HG02642 (cell line): ENCODE measurements at regions not wholly inside any gene's neighbourhood (a gene's known extent, or its start where the extent isn't known, plus 50 kb on each side); places are given as distances from the start of the nearest gene placed in this dataset.

ENCODE experiments used
- ATAC-seq: cut with Tn5 transposase; IDR thresholded peaks from one replicate; pipeline ENCODE4 v1.9.1; 2021; ENCODE audit warnings: mild to moderate bottlenecking; ENCODE audit not compliant: unreplicated experiment, poor library complexity

DNA sequence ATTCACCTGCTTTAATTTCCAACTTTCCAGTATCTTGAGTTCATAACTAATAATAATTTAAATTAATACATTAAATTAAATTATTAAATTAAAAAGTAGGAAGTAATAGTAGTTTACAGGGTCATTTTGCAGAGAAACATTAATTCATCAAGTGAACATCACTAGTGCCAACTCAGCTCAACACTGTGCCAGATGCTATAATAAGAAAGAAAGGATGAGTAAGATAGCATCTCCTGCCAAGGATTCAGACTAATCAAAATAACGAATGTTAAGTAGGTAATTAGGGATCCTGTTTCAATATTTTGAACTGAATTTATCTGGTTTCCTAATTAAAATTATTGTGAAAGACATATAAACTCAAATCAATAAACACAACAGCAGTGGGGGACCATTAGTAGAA, 596.7 kb downstream of the SLC6A15 start:
- ATAC-seq, result no peak

DNA sequence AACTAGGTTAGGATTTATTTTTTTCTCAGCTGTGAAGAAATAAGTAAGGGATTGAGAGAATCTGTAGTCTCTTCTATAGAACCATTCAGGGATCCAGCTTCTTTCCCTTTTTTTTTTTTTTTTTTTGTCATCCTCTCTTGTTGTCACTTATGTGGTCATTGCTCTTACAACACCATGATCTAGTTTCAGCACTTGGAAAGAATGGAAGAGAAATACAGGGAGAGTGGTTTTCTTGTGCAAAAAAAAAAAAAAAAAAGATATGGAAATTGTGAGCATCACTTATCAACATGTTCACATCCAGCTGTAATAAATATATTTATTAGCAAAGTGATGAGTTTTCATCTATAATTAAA, 599.3 kb downstream of the SLC6A15 start:
- ATAC-seq, result no peak

DNA sequence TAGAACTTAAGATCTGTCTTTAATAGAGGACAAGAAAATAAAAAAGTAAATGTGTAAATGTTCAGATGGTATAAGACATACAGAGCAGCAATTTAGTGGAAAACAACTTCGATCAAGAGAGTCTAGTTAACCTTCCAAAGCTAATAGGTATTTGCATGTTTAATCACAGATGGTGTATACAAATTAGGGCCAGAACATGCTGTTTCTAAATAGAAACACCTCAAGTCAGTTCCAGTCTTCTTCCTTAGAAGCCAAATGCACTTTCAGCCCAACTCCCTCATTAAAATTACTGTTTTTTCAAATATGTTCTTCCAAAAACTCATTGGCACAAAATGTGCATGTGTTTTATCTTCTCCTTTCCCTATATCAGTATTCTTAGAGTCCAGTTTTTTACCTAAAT, 604.4 kb downstream of the SLC6A15 start:
- ATAC-seq, result no peak

DNA sequence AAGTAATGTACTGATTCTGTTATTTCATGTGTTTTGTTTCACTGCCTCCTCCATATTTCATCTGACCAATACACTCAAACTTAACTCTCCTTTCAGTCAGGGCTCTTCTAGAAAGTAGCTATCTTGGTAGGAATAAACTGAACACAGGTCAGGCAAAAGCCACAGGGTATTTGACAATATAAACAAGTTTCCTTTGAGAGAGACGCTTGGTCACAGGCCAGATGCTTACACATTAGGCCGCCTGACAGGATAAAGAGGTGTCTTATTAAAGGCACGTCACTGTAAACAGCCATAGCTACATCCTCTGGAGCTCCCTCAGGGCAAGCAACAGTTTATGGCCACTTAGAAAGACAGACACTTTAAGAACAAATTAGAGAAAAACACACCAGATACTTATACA, 607.5 kb downstream of the SLC6A15 start:
- ATAC-seq, result no peak

DNA sequence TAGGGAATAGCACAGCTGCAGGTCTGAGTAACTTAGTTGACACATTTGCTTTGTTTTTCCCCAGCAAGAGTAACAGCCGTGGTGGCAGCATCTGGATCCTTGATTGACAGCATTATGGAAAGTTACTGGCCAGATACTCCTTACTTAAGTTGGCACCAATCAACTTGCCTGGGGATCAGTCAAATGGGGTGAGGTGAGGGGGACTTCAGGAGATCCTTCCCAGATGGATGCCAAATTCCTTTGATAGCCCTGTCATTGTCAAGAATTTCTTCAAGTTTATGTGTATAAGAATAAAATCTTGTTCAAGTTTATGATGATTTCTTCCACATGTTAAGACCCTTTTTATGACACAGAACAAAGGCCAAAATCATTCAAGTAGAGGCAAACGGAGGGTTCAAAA, 618.4 kb downstream of the SLC6A15 start:
- no peak for ATAC-seq

DNA sequence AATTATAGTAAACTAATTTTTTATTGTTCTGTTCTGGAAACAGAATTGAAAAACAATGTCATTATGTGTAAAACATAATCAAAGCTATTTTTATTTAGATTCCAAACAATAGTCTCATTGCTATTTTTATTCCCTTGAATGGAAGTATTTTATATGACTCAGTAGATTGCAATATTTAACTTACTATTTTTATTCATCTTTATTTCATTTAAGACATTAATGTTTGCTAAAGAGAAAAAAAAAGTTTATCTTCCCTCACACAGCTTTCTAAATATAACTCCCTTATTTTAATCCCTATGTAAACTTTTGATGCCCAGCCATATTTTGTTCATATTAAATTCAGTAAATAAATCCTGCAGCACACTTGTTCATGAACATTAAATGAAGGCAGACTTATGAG, 622.4 kb downstream of the SLC6A15 start:
- no peak for ATAC-seq

DNA sequence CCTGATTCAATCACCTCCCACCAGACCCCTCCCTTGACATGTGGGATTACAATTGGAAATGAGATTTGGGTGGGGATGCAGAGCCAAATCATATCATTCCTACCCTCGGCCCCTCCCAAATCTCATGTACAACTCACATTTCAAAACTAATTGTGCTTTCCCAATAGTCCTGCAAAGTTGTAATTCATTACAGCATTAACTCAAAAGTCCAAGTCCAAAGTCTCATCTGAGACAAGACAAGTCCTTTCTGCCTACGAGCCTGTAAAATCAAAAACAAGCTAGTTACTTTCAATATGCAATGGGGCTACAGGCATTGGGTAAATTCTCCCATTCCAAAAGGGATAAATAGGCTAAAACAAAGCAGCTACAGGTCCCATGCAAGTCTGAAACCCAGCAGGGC, 634.6 kb downstream of the SLC6A15 start:
- no peak for ATAC-seq

DNA sequence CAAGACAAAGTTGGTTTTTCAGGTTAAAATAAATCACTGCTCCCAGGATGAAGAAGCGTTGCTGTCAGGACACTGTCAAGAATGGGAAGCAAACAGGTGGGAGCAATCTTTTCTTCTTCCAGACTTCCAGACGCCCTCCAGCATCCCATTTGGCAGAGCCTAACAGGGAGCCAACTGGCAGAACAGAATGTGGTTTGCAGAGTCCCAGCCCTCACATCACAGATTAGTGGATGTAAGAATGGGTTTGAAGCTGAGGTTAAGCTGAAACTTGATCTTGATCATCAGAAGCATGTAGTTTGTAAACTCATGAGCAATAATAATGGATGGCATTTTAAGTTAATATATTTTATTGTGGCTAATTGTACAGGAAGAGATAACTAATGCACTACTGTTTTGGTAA, 636.4 kb downstream of the SLC6A15 start:
- no peak for ATAC-seq

DNA sequence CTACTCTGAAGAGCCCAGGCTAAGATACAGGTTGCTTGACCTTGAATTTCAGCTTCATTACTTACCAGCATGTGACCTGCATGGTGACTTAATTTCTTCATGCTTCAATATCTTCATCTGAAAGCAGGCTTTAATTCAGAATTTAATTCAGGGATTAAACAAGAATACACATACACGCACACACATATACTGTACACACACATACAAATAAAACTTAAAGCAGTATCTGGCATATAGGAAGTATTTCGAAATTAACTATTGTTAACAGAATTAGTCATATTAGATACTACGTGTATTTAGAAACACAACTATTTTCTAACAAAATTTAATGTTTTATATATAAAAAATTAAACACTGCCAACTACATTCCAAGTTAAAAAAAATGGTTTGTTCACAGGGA, 640.3 kb downstream of the SLC6A15 start:
- ATAC-seq, result no peak

DNA sequence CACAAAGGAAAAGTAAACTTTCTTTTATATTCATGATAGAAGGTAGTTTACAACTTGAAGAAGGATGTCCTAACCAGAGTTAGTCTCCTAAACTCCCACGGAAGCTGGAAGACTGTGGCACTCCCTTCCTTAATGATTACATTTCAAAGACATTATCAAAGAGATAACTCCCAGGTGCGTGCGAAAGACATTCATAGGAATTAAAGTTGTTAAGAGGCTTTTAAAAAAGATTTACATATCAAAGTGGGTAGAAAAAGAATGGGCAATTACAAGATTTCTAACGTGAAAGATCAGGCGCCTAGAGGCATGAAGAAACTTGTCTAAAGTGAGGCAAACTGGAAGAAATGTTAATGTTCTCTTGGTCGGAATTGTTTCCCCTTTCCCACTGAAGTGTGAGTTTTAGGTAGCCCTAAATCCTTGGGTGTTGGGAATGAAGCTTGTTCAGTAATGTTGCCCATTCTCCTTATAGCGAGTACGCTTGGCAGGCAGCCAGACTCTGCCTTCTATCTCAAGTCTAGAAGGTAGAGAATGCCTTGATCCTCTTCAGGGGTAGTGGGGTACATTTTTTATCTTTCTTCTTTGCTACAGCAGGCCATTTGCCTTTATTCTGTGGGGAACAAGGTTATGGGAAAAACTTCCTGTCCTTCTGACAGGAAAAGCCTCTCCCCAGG, 642.0 kb downstream of the SLC6A15 start:
- ATAC-seq, result no peak

DNA sequence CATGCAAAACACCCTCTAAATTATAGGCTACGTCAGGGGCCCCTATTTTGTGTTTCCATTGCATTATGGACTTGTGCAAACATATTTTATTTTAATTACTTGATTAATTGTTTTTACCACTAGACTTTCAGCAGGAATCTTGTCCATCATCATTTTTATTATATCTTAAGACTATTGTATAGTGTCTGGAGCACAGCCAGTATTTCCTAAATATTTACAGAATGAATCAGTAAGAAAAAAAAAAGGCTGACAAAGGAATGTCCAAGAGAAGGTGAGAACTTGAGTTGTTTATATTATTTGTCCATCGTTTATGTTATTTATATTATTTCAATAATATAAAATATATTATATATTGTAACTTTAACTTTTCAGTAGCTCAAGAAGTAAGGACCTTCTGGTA, 664.7 kb downstream of the SLC6A15 start:
- ATAC-seq, result no peak

DNA sequence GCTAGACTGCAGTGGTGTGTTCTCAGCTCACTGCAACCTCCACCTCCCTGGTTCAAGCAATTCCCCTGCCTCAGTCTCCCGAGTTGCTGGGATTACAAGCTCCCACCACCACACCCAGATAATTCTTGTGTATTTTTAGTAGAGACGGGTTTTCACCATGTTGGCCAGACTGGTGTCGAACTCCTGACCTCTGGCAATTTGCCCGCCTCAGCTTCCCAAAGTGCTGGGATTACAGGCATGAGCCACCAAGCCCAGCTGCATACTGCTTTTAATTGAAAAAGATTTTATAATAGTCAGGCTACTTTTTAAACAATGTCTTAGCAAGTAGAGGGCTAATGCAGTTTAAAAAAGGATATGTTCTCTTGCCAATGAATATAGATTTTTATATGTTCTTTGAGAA, 668.9 kb downstream of the SLC6A15 start:
- no peak for ATAC-seq

DNA sequence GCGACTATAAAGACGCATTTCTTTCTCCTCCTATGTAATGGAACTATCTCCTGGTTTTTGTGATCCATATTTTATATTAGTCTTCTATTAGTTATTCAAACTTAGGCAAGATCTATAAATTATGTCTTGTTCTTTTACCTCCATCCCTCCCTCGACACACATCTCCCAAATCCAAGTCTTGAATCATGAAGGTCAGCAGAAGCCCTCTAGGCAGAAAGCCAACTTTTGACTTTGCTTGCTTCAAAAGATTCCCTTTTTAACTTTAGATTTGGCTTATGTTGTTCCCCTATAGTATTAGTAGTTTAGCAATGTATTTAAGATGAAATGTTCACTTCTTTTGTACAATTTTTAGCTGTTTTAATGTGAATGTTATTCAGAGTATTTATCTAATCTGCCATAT, 689.8 kb downstream of the SLC6A15 start:
- ATAC-seq, result no peak

DNA sequence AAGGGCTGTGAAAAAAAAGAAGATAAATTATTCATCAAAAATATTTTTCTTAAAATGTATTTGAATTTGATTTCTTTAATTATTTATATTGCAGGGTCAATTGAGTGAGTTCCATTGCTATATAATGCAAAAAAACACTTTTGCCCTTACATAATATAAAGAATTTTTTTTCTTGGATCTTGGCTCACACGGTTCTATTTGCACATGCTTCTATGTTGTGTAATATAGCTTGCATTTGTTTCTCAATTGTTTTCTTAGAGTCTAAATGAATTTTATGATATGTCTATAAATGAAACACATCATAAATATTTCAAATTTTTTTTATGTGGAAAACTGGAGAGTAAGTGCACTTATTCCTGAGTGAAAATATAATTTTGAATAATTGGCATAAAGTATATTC, 694.2 kb downstream of the SLC6A15 start:
- ATAC-seq, result no peak

DNA sequence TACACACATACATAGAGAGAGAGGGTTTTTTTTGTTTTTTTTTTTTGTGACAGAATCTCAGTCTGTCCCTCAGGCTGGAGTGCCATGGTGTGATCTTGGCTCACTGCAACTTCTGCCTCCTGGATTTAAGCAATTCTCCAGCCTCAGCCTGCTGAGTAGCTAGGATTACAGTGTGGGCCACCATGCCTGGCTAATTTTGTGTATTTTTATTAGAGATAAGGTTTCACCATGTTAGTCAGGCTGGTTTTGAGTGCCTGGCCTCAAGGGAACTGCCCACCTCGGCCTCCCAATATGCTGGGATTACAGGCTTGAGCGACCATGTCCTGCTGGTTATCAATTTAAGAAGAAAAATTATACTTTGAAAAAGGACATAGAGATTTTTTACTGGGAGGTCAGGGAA, 710.6 kb downstream of the SLC6A15 start:
- no peak for ATAC-seq

DNA sequence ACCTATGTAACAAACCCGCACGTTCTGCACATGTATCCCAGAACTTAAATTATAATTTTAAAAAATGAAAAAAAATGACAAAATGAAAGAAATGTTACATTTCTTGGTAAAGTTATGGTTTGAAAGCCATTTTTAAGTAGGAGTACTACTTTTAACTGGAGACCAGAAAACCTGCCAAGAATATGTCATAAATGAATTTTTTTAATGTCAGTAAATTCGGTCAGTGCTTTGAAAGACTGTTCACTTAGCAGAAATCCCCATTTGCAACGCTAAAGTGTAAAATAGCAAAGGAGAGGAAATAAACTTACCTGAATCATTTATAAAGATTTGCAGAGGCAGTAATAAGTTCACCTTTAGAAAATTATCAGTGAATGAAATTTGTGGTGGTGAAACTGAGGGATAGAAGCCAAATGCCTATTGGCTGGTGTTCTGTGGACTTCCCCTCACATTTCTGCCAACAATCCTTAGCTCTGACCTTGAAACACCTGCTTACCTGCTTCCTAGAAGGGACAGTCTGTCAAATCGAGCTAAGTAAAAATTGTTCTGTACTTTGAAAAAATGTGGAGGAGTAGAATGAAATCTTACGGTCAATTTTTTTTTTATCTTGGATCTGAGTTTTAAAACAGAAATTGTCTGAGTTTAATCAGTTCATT, 714.2 kb downstream of the SLC6A15 start:
- no peak for ATAC-seq

DNA sequence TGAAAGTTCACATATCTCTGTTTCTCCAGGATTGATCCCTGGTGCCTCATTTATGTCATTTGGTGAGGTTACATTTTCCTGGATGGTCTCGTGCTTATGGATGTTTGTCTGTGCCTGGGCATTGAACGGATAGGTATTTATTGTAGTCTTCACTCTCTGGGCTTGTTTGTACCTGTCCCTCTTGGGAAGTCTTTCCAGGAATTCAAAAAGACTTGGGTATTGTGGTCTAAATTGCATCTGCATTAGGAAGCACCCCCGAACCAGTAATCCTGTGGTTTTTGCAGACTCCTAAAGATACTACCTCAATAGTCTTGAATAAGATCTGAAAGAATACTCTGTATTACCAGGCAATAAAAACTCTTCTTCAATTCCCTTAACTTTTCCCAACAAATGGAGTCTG, 720.8 kb downstream of the SLC6A15 start:
- ATAC-seq, result no peak

DNA sequence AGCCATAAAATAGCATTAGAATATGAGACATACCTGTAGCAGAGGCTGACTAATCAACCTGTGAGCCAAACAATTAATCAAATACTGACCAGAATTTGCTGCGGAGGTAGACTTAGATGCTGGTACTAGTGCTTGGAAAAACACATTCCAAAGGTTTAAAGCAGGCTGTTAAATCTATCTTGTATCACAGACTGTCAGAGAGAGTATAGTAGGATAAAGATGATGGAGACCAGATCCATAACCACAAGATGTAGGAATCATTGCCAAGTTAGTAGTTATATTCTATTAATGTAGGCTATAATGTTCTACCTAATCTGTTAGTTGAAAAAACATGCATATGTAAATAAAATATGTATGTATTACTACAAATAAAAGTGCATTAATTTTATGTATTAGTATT, 726.2 kb downstream of the SLC6A15 start:
- ATAC-seq, result no peak

DNA sequence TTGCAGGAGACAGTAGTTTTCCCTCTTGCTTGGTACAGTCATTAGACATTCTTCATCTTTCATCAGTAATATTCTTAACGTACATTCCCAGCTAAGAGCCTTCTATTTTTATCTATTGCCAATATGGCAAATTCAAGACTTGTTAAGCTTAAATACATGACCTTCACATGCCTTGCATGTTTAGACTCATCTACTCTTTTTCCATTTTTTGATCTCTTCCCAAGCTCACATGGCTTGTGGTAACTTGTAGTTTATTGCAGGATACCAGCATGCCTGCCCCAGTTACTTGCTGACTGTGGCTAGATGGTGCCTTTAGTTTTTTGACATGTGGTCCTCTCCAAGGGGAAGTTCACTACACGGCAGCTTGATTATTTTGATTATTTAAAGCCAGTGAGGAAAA, 729.0 kb downstream of the SLC6A15 start:
- ATAC-seq, result no peak

DNA sequence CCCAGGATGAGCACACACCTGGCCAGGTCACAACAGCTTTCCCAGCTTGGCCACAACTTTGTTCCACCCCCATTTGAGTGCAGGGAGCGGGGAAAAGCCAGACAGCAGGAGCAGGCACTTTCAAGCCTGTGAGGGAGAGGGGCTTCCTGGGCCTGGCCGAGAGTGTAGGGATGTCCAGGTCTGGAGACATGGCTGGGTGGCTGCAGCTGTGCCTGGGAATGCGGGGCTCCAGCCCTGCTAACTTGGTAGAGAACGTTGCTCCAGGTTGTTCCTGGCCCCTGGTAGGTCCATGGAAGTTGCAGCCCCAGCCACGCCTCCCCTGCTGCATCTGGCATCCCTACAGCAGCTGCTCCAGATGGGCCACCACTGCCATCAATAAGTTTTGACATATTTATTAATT, 738.5 kb downstream of the SLC6A15 start:
- no peak for ATAC-seq

DNA sequence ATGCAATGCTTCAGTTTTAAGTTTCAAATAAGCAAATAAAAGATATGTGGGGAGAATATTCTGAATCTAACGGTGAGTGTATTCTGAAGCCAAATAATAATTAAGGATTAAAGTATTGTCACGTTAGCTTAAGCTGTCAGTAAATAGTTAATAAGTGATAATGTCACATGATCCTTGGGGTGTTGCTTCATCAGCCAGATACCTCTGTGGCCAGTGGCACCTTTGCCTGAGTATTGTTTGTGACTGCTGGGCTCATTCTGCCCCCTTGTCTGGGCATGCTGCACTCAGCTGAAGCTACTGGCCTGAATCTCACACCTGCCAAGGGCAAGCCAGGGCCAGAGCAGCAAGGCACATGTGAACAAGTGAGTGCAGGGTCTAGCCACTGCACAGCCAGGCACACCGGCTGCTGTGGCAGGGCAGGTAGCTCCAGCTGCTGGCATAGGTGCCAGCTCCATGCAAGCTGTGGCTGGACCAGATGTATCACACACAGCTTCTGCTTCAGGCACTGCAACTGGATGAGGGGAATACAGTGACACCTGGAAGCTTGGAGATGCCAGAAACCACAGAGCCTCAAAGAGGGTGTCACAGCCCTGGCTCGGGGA, 739.7 kb downstream of the SLC6A15 start:
- no peak for ATAC-seq

DNA sequence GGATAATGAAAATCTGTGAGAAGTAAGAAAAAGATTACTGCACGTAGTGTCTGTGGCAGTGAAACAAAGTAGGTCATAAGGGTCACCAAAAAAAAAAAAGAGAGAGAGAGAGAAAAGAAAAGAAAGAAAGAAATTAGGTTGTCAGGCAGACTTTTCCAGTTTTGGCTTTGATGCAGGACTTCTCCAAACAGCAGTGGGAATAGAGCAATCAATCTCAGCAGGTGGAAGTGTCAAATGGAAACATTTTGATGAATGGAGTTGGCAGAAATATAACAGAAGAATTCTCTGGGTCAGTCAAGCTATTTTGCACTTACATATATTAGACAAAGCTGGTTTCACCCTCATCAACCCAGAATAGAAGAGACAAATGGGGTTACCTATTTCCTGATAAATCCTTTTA, 745.8 kb downstream of the SLC6A15 start:
- no peak for ATAC-seq
